GM18867 (cell line): ENCODE measurements at regions not wholly inside any gene's neighbourhood (a gene's known extent, or its start where the extent isn't known, plus 50 kb on each side); places are given as distances from the start of the nearest gene placed in this dataset.

Experiments
- ATAC-seq: cut with Tn5 transposase; IDR thresholded peaks from one replicate; pipeline ENCODE4 v1.9.1; 2021; ENCODE audit warnings: mild to moderate bottlenecking, moderate library complexity; ENCODE audit not compliant: unreplicated experiment

GRCh38 chr17:74031316-74032090, 172.0 kb upstream of the RPL38 start:
- no peak for ATAC-seq

- no peak for ATAC-seq
Measured at GRCh38 chr17:74032222-74032621, 171.3 kb upstream of the RPL38 start.

- no peak for ATAC-seq
Measured at GRCh38 chr17:74037320-74037719, 166.2 kb upstream of the RPL38 start.

GRCh38 chr17:74040291-74040690, 163.2 kb upstream of the RPL38 start:
- no peak for ATAC-seq

GRCh38 chr17:74040729-74041128, 162.7 kb upstream of the RPL38 start:
- ATAC-seq, result no peak

- ATAC-seq, result no peak
Measured at GRCh38 chr17:74041869-74042640, 161.4 kb upstream of the RPL38 start.

GRCh38 chr17:74042744-74043486, 160.6 kb upstream of the RPL38 start:
- ATAC-seq, result no peak

GRCh38 chr17:74043976-74044375, 159.5 kb upstream of the RPL38 start:
- ATAC-seq, result no peak

GRCh38 chr17:74045608-74046280, 157.7 kb upstream of the RPL38 start:
- no peak for ATAC-seq

GRCh38 chr17:74049167-74049966, 154.1 kb upstream of the RPL38 start:
- no peak for ATAC-seq

- ATAC-seq, result no peak
Measured at GRCh38 chr17:74049967-74050458, 153.5 kb upstream of the RPL38 start.

- no peak for ATAC-seq
Measured at GRCh38 chr17:74051348-74051747, 152.1 kb upstream of the RPL38 start.

GRCh38 chr17:74052993-74053711, 150.3 kb upstream of the RPL38 start:
- ATAC-seq, result no peak

- ATAC-seq, result no peak
Measured at GRCh38 chr17:74053712-74054078, 149.8 kb upstream of the RPL38 start.

- no peak for ATAC-seq
Measured at GRCh38 chr17:74054249-74054648, 149.2 kb upstream of the RPL38 start.

GRCh38 chr17:74055508-74056160, 147.8 kb upstream of the RPL38 start:
- no peak for ATAC-seq

GRCh38 chr17:74059479-74060240, 143.8 kb upstream of the RPL38 start:
- ATAC-seq, result no peak

GRCh38 chr17:74061758-74062157, 141.7 kb upstream of the RPL38 start:
- ATAC-seq, result no peak
